GM20000 (cell line): ENCODE measurements at regions not wholly inside any gene's neighbourhood (a gene's known extent, or its start where the extent isn't known, plus 50 kb on each side); places are given as distances from the start of the nearest gene placed in this dataset.

Experiments used
- DNase-seq: peaks from one replicate; pipeline ENCODE4 v3.0.0; 2012; ENCODE audit warnings: low spot score
- TF ChIP-seq, protein P1 (sequence below): IDR thresholded peaks from 2 replicates; pipeline ENCODE4 v1.5.1; 2012; ENCODE audit warnings: mild to moderate bottlenecking, control low read depth; ENCODE audit errors: extremely low read depth, missing control alignments

DNA sequence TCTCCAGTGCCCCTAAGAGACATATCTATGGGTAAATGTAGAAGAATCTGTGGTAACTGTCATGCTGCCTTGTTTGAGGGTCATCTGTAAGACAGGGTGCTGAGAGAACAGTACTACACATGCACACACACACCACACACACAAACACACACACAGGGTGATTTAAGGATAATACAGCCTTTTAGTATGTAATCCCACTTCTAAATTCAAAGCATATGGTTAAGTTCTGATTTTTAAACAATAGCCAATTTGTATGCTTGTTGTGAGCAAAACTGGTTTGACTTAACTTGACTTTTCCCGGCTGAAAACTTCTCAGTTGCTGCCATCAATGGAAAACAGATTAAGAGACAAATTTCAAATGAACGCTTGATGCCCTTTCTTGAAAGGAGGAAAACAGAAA, 241.8 kb downstream of the ADGRG6 start:
- TF ChIP-seq, protein P1, sequence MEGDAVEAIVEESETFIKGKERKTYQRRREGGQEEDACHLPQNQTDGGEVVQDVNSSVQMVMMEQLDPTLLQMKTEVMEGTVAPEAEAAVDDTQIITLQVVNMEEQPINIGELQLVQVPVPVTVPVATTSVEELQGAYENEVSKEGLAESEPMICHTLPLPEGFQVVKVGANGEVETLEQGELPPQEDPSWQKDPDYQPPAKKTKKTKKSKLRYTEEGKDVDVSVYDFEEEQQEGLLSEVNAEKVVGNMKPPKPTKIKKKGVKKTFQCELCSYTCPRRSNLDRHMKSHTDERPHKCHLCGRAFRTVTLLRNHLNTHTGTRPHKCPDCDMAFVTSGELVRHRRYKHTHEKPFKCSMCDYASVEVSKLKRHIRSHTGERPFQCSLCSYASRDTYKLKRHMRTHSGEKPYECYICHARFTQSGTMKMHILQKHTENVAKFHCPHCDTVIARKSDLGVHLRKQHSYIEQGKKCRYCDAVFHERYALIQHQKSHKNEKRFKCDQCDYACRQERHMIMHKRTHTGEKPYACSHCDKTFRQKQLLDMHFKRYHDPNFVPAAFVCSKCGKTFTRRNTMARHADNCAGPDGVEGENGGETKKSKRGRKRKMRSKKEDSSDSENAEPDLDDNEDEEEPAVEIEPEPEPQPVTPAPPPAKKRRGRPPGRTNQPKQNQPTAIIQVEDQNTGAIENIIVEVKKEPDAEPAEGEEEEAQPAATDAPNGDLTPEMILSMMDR = no peak
- no peak for DNase-seq

DNA sequence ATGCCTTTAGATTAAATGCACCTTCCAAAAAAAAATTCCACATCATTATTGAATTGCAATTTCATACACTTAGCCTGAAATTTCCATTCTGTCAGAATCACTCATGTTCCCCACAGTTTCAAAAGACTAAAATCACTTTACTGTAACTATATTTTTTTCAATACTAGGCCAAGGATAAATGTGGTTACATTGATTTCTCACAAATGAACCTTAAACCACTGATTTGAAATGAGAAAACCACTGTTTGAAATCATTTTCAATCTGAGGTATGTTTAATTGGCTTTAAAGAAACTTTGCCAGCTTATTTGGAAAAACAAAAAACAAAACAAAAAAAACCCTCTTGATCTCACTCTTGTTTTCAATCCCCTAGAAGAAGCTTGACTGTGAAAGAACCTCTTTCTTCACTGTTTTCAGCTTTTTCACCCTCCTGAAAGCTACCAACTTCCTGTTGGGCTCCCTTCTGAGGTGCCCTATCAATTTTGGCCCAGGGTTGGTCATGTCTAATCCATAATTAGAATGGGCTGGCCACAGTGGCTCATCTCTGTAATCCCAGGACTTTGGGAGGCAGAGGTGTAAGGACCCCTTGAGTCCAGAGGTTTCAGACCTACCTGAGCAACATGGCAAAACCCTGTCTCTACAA, 242.5 kb downstream of the ADGRG6 start:
- DNase-seq = no peak

DNA sequence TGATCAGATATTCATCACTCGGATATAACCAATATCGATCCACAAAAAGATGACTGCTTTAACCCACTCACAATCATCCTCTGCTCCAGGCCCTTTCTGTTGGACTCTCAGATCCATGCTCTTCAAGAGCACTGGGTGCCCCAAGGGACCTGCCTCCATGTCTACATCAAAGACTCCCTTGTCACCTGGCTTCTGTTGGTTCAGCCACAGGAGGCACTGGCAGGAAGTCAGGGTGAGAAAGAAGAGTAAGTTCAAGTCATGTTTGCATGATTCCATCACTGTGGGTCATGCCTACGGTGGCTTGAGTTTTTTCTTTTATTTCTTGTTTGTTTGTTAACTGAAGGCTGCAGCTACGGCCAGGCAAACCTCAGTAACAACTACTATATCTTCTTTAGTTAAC, 243.3 kb downstream of the ADGRG6 start:
- TF ChIP-seq, protein P1 = no peak
- no peak for DNase-seq

More for the DNA sequence above, 242.5 kb downstream of the ADGRG6 start:
- TF ChIP-seq, protein P1 = no peak

DNA sequence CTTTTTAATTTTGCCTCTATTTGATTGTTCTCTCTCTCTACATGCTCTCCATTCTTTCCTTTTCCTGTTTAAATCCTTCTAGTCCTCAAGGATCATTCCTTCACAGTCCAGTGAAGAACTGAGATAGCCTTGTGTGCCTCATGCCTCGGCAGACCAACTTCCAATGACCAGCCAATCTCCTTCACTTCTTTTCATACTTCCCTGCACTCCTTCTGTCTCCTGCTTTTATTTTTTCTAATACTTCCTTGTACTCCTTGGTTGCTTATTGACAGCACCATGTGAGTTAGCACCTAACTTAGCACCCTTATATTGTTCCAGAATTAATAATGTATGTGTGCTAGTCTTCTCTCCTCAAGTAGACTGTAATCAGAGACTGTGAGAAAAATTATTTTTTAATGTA, 246.8 kb downstream of the ADGRG6 start:
- no peak for DNase-seq
- TF ChIP-seq, protein P1 = no peak

DNA sequence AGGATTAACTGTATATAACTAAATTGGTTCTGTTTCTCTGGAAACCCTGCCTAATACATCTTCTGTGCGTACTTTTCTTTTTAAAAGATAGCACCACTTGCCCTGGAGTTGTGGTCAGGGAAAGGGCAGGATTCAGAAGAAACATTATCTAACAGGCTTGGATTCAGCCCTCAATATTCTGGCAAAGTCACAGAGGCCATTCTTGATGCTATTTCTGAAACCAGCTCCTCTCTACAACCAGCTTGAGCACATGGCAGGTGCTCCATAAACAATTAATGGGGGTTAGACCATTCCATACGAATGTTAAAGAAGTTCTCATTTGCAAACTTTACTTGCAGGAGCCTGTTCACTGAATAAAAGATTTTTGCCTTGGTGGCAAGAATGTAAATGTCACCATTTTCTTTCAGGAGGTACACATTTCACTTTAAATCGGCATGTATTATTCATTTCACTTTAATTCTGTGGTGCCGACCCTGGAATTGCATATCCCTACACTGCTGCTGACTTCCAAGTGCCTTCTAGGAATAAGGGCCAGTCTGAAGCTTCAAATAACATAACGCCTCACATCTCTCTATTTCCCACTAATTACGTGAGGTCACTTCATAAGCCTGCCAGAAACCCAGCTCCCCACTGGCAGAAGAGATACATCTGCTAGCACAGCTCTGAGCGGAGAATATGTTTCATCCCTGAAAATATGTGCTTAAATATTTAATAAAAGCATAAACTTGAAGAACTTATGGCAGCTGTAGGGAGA, 248.7 kb downstream of the ADGRG6 start:
- TF ChIP-seq, protein P1 = no peak
- DNase-seq = no peak

DNA sequence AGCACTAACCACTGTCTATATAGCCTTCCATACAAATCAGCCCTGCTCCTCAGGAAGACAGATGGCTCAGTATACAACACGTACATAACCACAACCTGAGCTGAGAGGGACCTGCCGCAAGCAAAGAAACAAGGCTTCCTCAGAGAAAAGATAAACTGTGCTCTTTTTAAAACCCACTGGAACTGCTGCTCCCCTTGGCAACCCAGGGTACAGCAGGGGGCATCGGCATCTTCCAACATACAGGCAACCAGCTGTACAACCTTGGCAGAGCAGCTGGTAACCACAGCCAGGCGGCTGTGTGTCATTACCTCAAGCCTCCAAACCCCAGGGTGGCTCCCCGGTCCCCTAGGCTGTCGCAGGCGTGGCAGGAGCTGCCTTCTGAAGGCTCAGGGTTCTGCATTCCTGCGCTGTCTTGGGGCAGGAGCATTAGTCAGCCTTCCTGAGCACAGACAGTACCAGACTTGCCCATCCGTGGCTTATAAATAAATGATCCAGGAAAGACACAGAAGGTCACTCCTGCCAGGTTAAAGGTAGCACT, 249.5 kb downstream of the ADGRG6 start:
- TF ChIP-seq, protein P1 = no peak

DNA sequence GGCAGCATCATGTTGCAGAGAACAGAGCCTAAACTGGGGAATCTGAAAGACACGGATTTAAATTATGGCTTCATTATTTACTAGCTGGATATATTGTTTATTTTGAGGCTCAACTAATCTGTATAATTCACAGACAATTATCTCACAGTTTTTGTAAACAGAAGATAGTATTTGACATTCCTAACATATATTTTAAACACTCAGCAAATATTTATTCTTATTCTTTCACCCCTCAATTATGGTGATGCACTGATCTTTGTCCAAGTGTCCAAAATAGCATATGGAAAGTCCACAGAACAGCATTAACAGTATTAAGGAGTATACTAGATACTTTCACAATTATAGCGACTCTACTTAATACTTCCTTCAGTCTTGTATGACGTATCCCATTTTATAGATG, 257.0 kb downstream of the ADGRG6 start:
- TF ChIP-seq, protein P1 = no peak
- no peak for DNase-seq

More for the DNA sequence above, 249.5 kb downstream of the ADGRG6 start:
- no peak for DNase-seq
